HepG2 (cell line): ENCODE measurements at regions not wholly inside any gene's neighbourhood (a gene's known extent, or its start where the extent isn't known, plus 50 kb on each side); places are given as distances from the start of the nearest gene placed in this dataset.

Experiments used
- ATAC-seq: fragments of 200-7000 bp; cut with Tn5 transposase; 3 replicates; pipeline ENCODE4 v1.9.1; 2020; ENCODE audit warnings: mild to moderate bottlenecking, moderate library complexity
- BruUV-seq: library from RNA; stranded (reverse); fragments of 400-500 nt; replicated peaks from 2 replicates; lab custom pipeline; 2021; lab: Mats Ljungman, UMichigan
- CTCF ChIA-PET: fragments of 300-600 bp; formaldehyde crosslinking; extraction: SDS; loops from one replicate; lab custom pipeline; 2021; ENCODE audit warnings: low total read pairs, inconsistent platforms, low intra/inter-chr PET ratio; lab: Yijun Ruan, JAX
- POLR2A ChIA-PET: fragments of 350-600 bp; sonication (Branson Sonifier 250); formaldehyde crosslinking; loops from one replicate; lab custom pipeline; 2020; ENCODE audit warnings: antibody characterized with exemption, inconsistent platforms; lab: Yijun Ruan, JAX
- DNase-seq: peaks from one replicate; pipeline ENCODE4 v3.0.0-alpha.2; 2015; ENCODE audit warnings: low spot score
- FAIRE-seq: peaks from 3 replicates; lab custom pipeline; 2011; peaks lifted over from hg19 to GRCh38; lab: Jason Lieb, UNC
- H2AFZ ChIP-seq: one replicate; pipeline ENCODE4 v1.6.1; 2011; ENCODE audit warnings: low read length, inconsistent platforms
- H3K27ac ChIP-seq: fragments of 300-600 bp; 3 replicates; pipeline ENCODE4 v1.8.0; 2011; ENCODE audit warnings: mixed run types, mild to moderate bottlenecking, mixed read lengths, low read length, inconsistent platforms; ENCODE audit not compliant: insufficient read depth; ENCODE audit errors: extremely low read length
- H3K27me3 ChIP-seq, 2 experiments: fragments of 200-600 bp in 1 of 2; 2 replicates in 1 of 2; 3 replicates in 1 of 2; pipeline versions ENCODE4 v1.6.0 to v1.8.0; 2011; ENCODE audit warnings: low read length in 2 of 2, mild to moderate bottlenecking in 2 of 2, moderate library complexity in 2 of 2, inconsistent platforms in 1 of 2; ENCODE audit not compliant: insufficient read depth in 2 of 2, control insufficient read depth in 1 of 2
- H3K36me3 ChIP-seq, 2 experiments: fragments of 200-600 bp in 1 of 2; replicated peaks in 1 of 2; 2 replicates in 1 of 2; 3 replicates in 1 of 2; pipeline versions ENCODE4 v1.5.1 to v1.8.0; 2011; ENCODE audit warnings: low read length in 2 of 2, inconsistent platforms in 1 of 2; ENCODE audit not compliant: insufficient read depth in 2 of 2, control insufficient read depth in 1 of 2
- H3K4me1 ChIP-seq: 2 replicates; pipeline ENCODE4 v1.5.1; 2012; ENCODE audit warnings: low read length, inconsistent platforms; ENCODE audit not compliant: insufficient read depth
- H3K4me2 ChIP-seq: 2 replicates; pipeline ENCODE4 v1.6.0; 2011; ENCODE audit warnings: low read depth, low read length, inconsistent platforms
- H3K4me3 ChIP-seq, 3 experiments: fragments of 200-600 bp in 1 of 3; sonication (generic), shearing (Covaris generic) in 1 of 3; replicated peaks in 1 of 3; 2 replicates each; pipeline ENCODE4 v1.5.1; 2011 to 2016; ENCODE audit warnings: low read length in 3 of 3, inconsistent platforms in 2 of 3, low read depth in 2 of 3, mild to moderate bottlenecking in 2 of 3, control low read depth in 1 of 3, mixed read lengths in 1 of 3; ENCODE audit not compliant: insufficient read depth in 1 of 3
- H3K79me2 ChIP-seq: one replicate; pipeline ENCODE4 v1.6.1; 2011; ENCODE audit warnings: low read length, inconsistent platforms; ENCODE audit not compliant: insufficient read depth
- H3K9ac ChIP-seq: 2 replicates; pipeline ENCODE4 v1.6.0; 2011; ENCODE audit warnings: mild to moderate bottlenecking, low read depth, low read length, inconsistent platforms; ENCODE audit not compliant: insufficient read depth
- H3K9me3 ChIP-seq: 2 replicates; pipeline ENCODE4 v1.5.1; 2012; ENCODE audit warnings: mild to moderate bottlenecking, low read length
- H4K20me1 ChIP-seq: 2 replicates; pipeline ENCODE4 v1.6.0; 2011; ENCODE audit warnings: inconsistent platforms, mild to moderate bottlenecking, low read length, moderate library complexity; ENCODE audit not compliant: insufficient read depth
- ADNP ChIP-seq: sonication (generic); formaldehyde crosslinking; IDR thresholded peaks from 2 replicates; pipeline ENCODE4 v1.4.0; 2020; ENCODE audit warnings: missing genetic modification reagents
- ERF ChIP-seq: IDR thresholded peaks from 2 replicates; pipeline ENCODE4 v1.6.1; 2018; ENCODE audit warnings: missing biosample characterization, missing genetic modification reagents
- MAFF ChIP-seq: IDR thresholded peaks from 2 replicates; pipeline ENCODE4 v1.6.1; 2011; ENCODE audit warnings: low read depth, low read length, improper control_type of control experiment
- MAFK ChIP-seq, 2 experiments: IDR thresholded peaks in 1 of 2; conservative IDR thresholded peaks in 1 of 2; 2 replicates each; pipeline ENCODE4 v1.6.1; 2011; ENCODE audit warnings: improper control_type of control experiment in 2 of 2, low read length in 2 of 2
- MIER3 ChIP-seq: IDR thresholded peaks from 2 replicates; pipeline ENCODE4 v1.6.1; 2016; ENCODE audit warnings: missing compliant biosample characterization, borderline replicate concordance
- PCBP1 ChIP-seq: fragments of 200-400 bp; formaldehyde crosslinking; IDR thresholded peaks from 2 replicates; pipeline ENCODE4 v1.6.1; 2017; ENCODE audit warnings: mild to moderate bottlenecking, low read depth, low read length, borderline replicate concordance
- SCMH1 ChIP-seq: sonication (generic); formaldehyde crosslinking; IDR thresholded peaks from 2 replicates; pipeline ENCODE4 v1.9.0; 2021; ENCODE audit warnings: missing genetic modification reagents, mild to moderate bottlenecking, borderline replicate concordance
- SMAD3 ChIP-seq: sonication (generic); formaldehyde crosslinking; IDR thresholded peaks from 2 replicates; pipeline ENCODE4 v1.4.0; 2020; ENCODE audit warnings: missing genetic modification reagents
- SRY ChIP-seq: sonication (generic); formaldehyde crosslinking; IDR thresholded peaks from 2 replicates; pipeline ENCODE4 v1.8.0; 2022; ENCODE audit warnings: mild to moderate bottlenecking, missing genetic modification reagents
- SUZ12 ChIP-seq: fragments of 150-350 bp; IDR thresholded peaks from 2 replicates; pipeline ENCODE4 v1.6.1; 2014; ENCODE audit warnings: low read depth, low read length
- ZNF3 ChIP-seq: IDR thresholded peaks from 2 replicates; pipeline ENCODE4 v1.7.0; 2017; ENCODE audit warnings: inconsistent platforms
- ZNF343 ChIP-seq: sonication (generic); formaldehyde crosslinking; IDR thresholded peaks from 2 replicates; pipeline ENCODE4 v1.4.0; 2020; ENCODE audit warnings: mild to moderate bottlenecking, missing genetic modification reagents
- ZNF7 ChIP-seq: IDR thresholded peaks from 2 replicates; pipeline ENCODE4 v1.6.1; 2016; ENCODE audit warnings: missing biosample characterization, missing genetic modification reagents
- WGBS: methylation state at CpG from one replicate; pipeline ENCODE4 v1.1.6; 2017; ENCODE audit warnings: low lambda C conversion rate; 5-methylcytosine and 5-hydroxymethylcytosine counted together
- in situ Hi-C: cut with HindIII; loops from 2 replicates; pipeline ENCODE4 v1.10.0; 2017; ENCODE audit warnings: low pct_unique_long_range_greater_than_20kb; ENCODE audit not compliant: extremely low pct_ligation_motif_present
- intact Hi-C: fragments of 100-400 bp; cut with micrococcal nuclease; formaldehyde crosslinking; loops from one replicate; pipeline ENCODE4 v1.10.0; 2022; ENCODE audit not compliant: unreplicated experiment
- TF ChIP-seq, protein P1 (sequence below): sonication (generic); formaldehyde crosslinking; IDR thresholded peaks from 2 replicates; pipeline ENCODE4 v1.4.0; 2020; ENCODE audit warnings: missing genetic modification reagents, borderline replicate concordance
- TF ChIP-seq, protein P2 (sequence below): sonication (generic); formaldehyde crosslinking; conservative IDR thresholded peaks from 2 replicates; pipeline ENCODE4 v1.4.0; 2020; ENCODE audit warnings: missing genetic modification reagents
- TF ChIP-seq, protein P3 (sequence below): IDR thresholded peaks from 2 replicates; pipeline ENCODE4 v1.6.1; 2012; ENCODE audit warnings: inconsistent platforms

DNA sequence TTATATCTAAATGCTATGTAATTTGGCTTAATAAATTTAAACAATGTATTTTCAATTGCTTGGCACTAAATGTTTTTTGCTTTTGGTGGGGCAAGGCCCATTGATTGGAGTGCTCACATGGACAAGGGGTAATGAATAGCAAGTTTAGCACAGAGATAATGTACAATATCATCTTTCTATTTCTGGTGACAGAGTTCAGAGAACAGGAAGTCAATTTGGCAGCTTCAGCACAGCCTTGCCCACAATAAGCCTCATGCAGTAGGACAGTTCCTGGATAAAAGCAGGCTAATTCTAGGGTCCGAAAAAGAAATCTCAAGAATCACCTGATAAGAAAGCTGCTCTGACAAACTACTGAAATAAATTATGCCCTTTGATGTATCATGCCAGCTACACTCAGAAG, 443.9 kb upstream of the FSHR start (continued):
- TF ChIP-seq, protein P1, sequence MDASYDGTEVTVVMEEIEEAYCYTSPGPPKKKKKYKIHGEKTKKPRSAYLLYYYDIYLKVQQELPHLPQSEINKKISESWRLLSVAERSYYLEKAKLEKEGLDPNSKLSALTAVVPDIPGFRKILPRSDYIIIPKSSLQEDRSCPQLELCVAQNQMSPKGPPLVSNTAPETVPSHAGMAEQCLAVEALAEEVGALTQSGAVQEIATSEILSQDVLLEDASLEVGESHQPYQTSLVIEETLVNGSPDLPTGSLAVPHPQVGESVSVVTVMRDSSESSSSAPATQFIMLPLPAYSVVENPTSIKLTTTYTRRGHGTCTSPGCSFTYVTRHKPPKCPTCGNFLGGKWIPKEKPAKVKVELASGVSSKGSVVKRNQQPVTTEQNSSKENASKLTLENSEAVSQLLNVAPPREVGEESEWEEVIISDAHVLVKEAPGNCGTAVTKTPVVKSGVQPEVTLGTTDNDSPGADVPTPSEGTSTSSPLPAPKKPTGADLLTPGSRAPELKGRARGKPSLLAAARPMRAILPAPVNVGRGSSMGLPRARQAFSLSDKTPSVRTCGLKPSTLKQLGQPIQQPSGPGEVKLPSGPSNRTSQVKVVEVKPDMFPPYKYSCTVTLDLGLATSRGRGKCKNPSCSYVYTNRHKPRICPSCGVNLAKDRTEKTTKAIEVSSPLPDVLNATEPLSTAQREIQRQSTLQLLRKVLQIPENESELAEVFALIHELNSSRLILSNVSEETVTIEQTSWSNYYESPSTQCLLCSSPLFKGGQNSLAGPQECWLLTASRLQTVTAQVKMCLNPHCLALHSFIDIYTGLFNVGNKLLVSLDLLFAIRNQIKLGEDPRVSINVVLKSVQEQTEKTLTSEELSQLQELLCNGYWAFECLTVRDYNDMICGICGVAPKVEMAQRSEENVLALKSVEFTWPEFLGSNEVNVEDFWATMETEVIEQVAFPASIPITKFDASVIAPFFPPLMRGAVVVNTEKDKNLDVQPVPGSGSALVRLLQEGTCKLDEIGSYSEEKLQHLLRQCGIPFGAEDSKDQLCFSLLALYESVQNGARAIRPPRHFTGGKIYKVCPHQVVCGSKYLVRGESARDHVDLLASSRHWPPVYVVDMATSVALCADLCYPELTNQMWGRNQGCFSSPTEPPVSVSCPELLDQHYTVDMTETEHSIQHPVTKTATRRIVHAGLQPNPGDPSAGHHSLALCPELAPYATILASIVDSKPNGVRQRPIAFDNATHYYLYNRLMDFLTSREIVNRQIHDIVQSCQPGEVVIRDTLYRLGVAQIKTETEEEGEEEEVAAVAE (CRISPR knock-in tag) = no peak
- TF ChIP-seq SRY (CRISPR knock-in tag) (no peak), ADNP (no peak)
- TF ChIP-seq, protein P2, sequence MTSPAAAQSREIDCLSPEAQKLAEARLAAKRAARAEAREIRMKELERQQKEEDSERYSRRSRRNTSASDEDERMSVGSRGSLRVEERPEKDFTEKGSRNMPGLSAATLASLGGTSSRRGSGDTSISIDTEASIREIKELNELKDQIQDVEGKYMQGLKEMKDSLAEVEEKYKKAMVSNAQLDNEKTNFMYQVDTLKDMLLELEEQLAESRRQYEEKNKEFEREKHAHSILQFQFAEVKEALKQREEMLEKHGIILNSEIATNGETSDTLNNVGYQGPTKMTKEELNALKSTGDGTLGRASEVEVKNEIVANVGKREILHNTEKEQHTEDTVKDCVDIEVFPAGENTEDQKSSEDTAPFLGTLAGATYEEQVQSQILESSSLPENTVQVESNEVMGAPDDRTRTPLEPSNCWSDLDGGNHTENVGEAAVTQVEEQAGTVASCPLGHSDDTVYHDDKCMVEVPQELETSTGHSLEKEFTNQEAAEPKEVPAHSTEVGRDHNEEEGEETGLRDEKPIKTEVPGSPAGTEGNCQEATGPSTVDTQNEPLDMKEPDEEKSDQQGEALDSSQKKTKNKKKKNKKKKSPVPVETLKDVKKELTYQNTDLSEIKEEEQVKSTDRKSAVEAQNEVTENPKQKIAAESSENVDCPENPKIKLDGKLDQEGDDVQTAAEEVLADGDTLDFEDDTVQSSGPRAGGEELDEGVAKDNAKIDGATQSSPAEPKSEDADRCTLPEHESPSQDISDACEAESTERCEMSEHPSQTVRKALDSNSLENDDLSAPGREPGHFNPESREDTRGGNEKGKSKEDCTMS = no peak
- TF ChIP-seq, all 625 proteins: peak for 0

DNA sequence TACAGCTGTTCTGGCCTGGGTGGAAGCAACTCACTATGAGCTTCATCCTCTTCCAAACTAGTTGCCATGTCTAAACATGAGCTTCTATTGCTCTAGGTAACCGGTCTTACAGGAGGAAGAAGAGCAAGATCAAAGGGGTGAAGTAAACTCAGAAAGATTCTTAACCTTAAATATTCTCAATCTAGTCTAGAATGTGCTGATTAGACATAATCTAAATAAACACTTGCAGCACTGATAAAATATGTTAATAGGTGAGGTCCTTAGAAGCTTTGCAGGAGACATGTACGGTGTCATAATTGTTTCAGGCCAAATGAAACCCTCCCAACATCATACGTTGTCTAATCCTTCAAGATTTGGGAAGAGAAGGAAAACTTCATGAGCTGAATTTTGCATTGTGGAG, 431.6 kb upstream of the FSHR start:
- Histone ChIP-seq H3K4me3 (no peak overlapping the region), H3K36me3 (no peaks in the 10 kb centered on the region)
- in situ Hi-C loops = no loop called here
- no peak for FAIRE-seq
- no peak for TF ChIP-seq PCBP1
- TF ChIP-seq ZNF7 = no peak
- TF ChIP-seq ERF (CRISPR knock-in tag) = no peak
- TF ChIP-seq ZNF3 (CRISPR knock-in tag) = no peak
- no peak for TF ChIP-seq SMAD3
- TF ChIP-seq SUZ12 = no peak
- TF ChIP-seq MAFK (conservative IDR thresholded peaks at IDR 0.05 in 1 of 2, IDR thresholded peaks at IDR 0.05 in 1 of 2; ENCODE audit: low read length in 2 of 2) = peak; percentile 91 to 96
- TF ChIP-seq MIER3 (CRISPR knock-in tag) = no peak
- TF ChIP-seq SCMH1 (CRISPR knock-in tag) = no peak
- TF ChIP-seq, protein P3, sequence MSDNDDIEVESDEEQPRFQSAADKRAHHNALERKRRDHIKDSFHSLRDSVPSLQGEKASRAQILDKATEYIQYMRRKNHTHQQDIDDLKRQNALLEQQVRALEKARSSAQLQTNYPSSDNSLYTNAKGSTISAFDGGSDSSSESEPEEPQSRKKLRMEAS = no peak
- TF ChIP-seq ZNF343 (CRISPR knock-in tag) = no peak
- peak; percentile 93 for TF ChIP-seq MAFF
- TF ChIP-seq, all 625 proteins: peak for 2
- Histone ChIP-seq H3K27ac (no peak overlapping the region), H3K27me3 (no peaks in the 10 kb centered on the region; a peak in 1 of 5 replicates), H3K79me2 (no peaks in the 10 kb centered on the region), H3K9ac (no peak overlapping the region), H3K4me1 (no peaks in the 10 kb centered on the region), H3K9me3 (no peaks in the 10 kb centered on the region), H3K4me2 (no peak overlapping the region), H4K20me1 (no peaks in the 10 kb centered on the region), H2AFZ (no peak overlapping the region)
- CTCF ChIA-PET = no interaction called here
- ATAC-seq = no peak
- DNase-seq = no peak
- intact Hi-C loops = no loop called here
- no TSS peak for BruUV-seq
- POLR2A ChIA-PET = no interaction called here
- WGBS = 9% methylated on average over 3 of the region's 3 CpGs
